Keratinocyte (primary cell): ENCODE measurements at regions not wholly inside any gene's neighbourhood (a gene's known extent, or its start where the extent isn't known, plus 50 kb on each side); places are given as distances from the start of the nearest gene placed in this dataset.

Experiments used
- DNase-seq: peaks from one replicate; pipeline ENCODE4 v3.0.0-alpha.2; 2011; ENCODE audit warnings: low read depth, missing footprints, low spot score
- FAIRE-seq: peaks from 2 replicates; lab custom pipeline; 2011; peaks lifted over from hg19 to GRCh38; lab: Jason Lieb, UNC
- H2AFZ ChIP-seq: 2 replicates; pipeline ENCODE4 v1.6.0; 2012; ENCODE audit warnings: low read length, control low read depth, inconsistent platforms; ENCODE audit not compliant: control insufficient read depth
- H3K27ac ChIP-seq: 2 replicates; pipeline ENCODE4 v1.5.1; 2011; ENCODE audit warnings: low read length; ENCODE audit not compliant: control insufficient read depth, insufficient read depth
- H3K27me3 ChIP-seq: 3 replicates; pipeline ENCODE4 v1.6.0; 2011; ENCODE audit warnings: low read length; ENCODE audit not compliant: control insufficient read depth, insufficient read depth; ENCODE audit errors: extremely low read depth
- H3K36me3 ChIP-seq, 2 experiments: 2 replicates in 1 of 2; 3 replicates in 1 of 2; pipeline ENCODE4 v1.5.1; 2011; ENCODE audit warnings: low read length in 2 of 2, mild to moderate bottlenecking in 1 of 2; ENCODE audit not compliant: control insufficient read depth in 2 of 2, insufficient read depth in 2 of 2; ENCODE audit errors: extremely low read depth in 1 of 2
- H3K4me1 ChIP-seq: 3 replicates; pipeline ENCODE4 v1.5.1; 2011; ENCODE audit warnings: low read length; ENCODE audit not compliant: control insufficient read depth, insufficient read depth; ENCODE audit errors: extremely low read depth
- H3K4me2 ChIP-seq: 3 replicates; pipeline ENCODE4 v1.6.0; 2011; ENCODE audit warnings: low read depth, low read length; ENCODE audit not compliant: control insufficient read depth, insufficient read depth; ENCODE audit errors: extremely low read depth
- H3K4me3 ChIP-seq, 3 experiments: fragments of 200-600 bp in 1 of 3; sonication (generic) in 1 of 3; 2 replicates in 2 of 3; 3 replicates in 1 of 3; pipeline ENCODE4 v1.5.1; 2011 to 2016; ENCODE audit warnings: low read length in 3 of 3, mild to moderate bottlenecking in 3 of 3, control low read depth in 2 of 3, inconsistent platforms in 1 of 3, low read depth in 1 of 3, mixed read lengths in 1 of 3, mixed run types in 1 of 3, moderate library complexity in 1 of 3; ENCODE audit not compliant: control insufficient read depth in 2 of 3, insufficient read depth in 2 of 3; ENCODE audit errors: extremely low read depth in 1 of 3
- H3K79me2 ChIP-seq: 2 replicates; pipeline ENCODE4 v1.6.0; 2012; ENCODE audit warnings: low read length; ENCODE audit not compliant: control insufficient read depth, insufficient read depth
- H3K9ac ChIP-seq: 3 replicates; pipeline ENCODE4 v1.6.0; 2011; ENCODE audit warnings: low read length; ENCODE audit not compliant: control insufficient read depth, insufficient read depth; ENCODE audit errors: extremely low read depth
- H3K9me1 ChIP-seq: 3 replicates; pipeline ENCODE4 v1.6.0; 2011; ENCODE audit warnings: low read length; ENCODE audit not compliant: control insufficient read depth, insufficient read depth; ENCODE audit errors: extremely low read depth
- H3K9me3 ChIP-seq: 2 replicates; pipeline ENCODE4 v1.5.1; 2012; ENCODE audit warnings: low read depth, low read length; ENCODE audit not compliant: control insufficient read depth
- H4K20me1 ChIP-seq: 3 replicates; pipeline ENCODE4 v1.6.0; 2011; ENCODE audit warnings: low read length; ENCODE audit not compliant: control insufficient read depth, insufficient read depth; ENCODE audit errors: extremely low read depth
- EZH2 ChIP-seq: IDR thresholded peaks from one replicate; pipeline ENCODE4 v1.6.1; 2012; ENCODE audit warnings: inconsistent platforms, mild to moderate bottlenecking, low read length, moderate library complexity
- dilution Hi-C: fragments of 300-500 bp; cut with MboI; formaldehyde crosslinking; loops from one replicate; pipeline ENCODE4 v1.7.0; 2020; ENCODE audit warnings: low sequenced_read_pairs; ENCODE audit not compliant: extremely low pct_ligation_motif_present
- TF ChIP-seq, protein P1 (sequence below), 3 experiments: IDR thresholded peaks in 1 of 3; conservative IDR thresholded peaks in 1 of 3; optimal IDR thresholded peaks in 1 of 3; 2 replicates in 2 of 3; 3 replicates in 1 of 3; pipeline versions ENCODE3 to v1.5.1; 2011; ENCODE audit warnings: low read length in 3 of 3, mild to moderate bottlenecking in 3 of 3, moderate library complexity in 2 of 3, control low read depth in 1 of 3, inconsistent platforms in 1 of 3; ENCODE audit not compliant: insufficient read depth in 2 of 3; ENCODE audit errors: extremely low read depth in 1 of 3

DNA sequence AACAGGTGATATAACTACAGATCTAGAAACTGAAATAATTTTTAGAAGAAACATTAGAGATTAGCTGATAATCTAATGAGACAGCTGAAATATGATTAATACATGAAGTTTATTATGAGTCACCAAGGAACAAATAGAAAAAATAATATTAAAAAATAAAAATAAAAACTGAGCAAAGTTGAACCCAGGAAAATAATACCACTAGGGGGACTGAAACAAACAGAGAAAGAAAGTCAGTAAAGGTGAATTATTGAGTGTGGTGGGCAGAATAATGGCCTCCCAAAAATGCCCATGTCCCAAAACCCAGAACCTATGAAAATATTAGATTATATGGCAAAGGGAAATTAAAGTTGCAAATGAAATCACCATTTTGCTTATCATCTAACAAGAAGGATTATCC, 820.7 kb upstream of the INTU start:
- H3K36me3 ChIP-seq: no peaks in the 10 kb centered on the region
- H3K27me3 ChIP-seq: no peaks in the 10 kb centered on the region
- no peaks in the 10 kb centered on the region for H3K9me3 ChIP-seq
- no peak overlapping the region for H3K27ac ChIP-seq
- dilution Hi-C loops: no loop called here
- TF ChIP-seq, protein P1, sequence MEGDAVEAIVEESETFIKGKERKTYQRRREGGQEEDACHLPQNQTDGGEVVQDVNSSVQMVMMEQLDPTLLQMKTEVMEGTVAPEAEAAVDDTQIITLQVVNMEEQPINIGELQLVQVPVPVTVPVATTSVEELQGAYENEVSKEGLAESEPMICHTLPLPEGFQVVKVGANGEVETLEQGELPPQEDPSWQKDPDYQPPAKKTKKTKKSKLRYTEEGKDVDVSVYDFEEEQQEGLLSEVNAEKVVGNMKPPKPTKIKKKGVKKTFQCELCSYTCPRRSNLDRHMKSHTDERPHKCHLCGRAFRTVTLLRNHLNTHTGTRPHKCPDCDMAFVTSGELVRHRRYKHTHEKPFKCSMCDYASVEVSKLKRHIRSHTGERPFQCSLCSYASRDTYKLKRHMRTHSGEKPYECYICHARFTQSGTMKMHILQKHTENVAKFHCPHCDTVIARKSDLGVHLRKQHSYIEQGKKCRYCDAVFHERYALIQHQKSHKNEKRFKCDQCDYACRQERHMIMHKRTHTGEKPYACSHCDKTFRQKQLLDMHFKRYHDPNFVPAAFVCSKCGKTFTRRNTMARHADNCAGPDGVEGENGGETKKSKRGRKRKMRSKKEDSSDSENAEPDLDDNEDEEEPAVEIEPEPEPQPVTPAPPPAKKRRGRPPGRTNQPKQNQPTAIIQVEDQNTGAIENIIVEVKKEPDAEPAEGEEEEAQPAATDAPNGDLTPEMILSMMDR (optimal IDR thresholded peaks at IDR 0.05 in 1 of 3, IDR thresholded peaks at IDR 0.05 in 1 of 3, conservative IDR thresholded peaks at IDR 0.05 in 1 of 3; ENCODE audit: extremely low read depth in 1 of 3, insufficient read depth in 2 of 3, low read length in 3 of 3): no peak
- TF ChIP-seq EZH2: no peak
- FAIRE-seq (no peak), DNase-seq (no peak)
- H3K79me2 ChIP-seq: no peaks in the 10 kb centered on the region
- H4K20me1 ChIP-seq: no peaks in the 10 kb centered on the region
- H3K4me1 ChIP-seq: peaks cover 3% of the 10 kb centered on the region
- no peaks in the 10 kb centered on the region for H3K9me1 ChIP-seq
- no peak overlapping the region for H3K4me2 ChIP-seq
- H3K4me3 ChIP-seq: no peak overlapping the region
- H2AFZ ChIP-seq: no peak overlapping the region
- H3K9ac ChIP-seq: no peak overlapping the region

DNA sequence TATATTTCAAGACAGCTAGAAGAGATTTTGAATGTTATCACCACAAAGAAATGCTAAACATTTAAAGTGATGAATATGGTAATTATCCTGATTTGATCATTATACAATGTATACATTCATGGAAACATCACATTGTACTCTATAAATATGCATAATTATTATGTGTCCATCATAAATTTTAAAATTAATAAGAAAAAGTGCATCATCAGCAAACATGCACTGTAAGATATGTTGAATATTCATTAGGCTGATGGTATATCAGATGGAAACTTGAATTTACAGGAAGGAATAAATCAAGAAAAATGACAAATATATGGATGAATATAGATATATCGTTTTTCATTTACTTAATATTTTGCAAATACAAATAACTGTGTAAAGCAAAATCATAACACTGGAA, 812.1 kb upstream of the INTU start:
- Histone ChIP-seq H3K9ac (no peak overlapping the region), H3K4me3 (no peak overlapping the region), H3K9me1 (no peaks in the 10 kb centered on the region), H3K36me3 (no peaks in the 10 kb centered on the region), H3K9me3 (no peaks in the 10 kb centered on the region), H3K79me2 (no peaks in the 10 kb centered on the region), H3K27ac (no peak overlapping the region), H4K20me1 (no peaks in the 10 kb centered on the region), H2AFZ (no peak overlapping the region), H3K4me2 (no peak overlapping the region), H3K27me3 (no peaks in the 10 kb centered on the region), H3K4me1 (no peaks in the 10 kb centered on the region)
- FAIRE-seq (no peak), DNase-seq (no peak)
- dilution Hi-C loops: no loop called here
- TF ChIP-seq EZH2: no peak
- TF ChIP-seq, protein P1 (optimal IDR thresholded peaks at IDR 0.05 in 1 of 3, IDR thresholded peaks at IDR 0.05 in 1 of 3, conservative IDR thresholded peaks at IDR 0.05 in 1 of 3; ENCODE audit: extremely low read depth in 1 of 3, insufficient read depth in 2 of 3, low read length in 3 of 3): no peak
